HG02588 (cell line): ENCODE measurements at regions not wholly inside any gene's neighbourhood (a gene's known extent, or its start where the extent isn't known, plus 50 kb on each side); places are given as distances from the start of the nearest gene placed in this dataset.
"Not testable (repeated sequence)": the region's sequence is repeated elsewhere in the genome, so short reads cannot be mapped to it uniquely, and the experiment has no call there.

Experiments
- ATAC-seq: cut with Tn5 transposase; IDR thresholded peaks from one replicate; pipeline ENCODE4 v1.9.1; 2021; ENCODE audit warnings: mild to moderate bottlenecking, moderate library complexity; ENCODE audit not compliant: unreplicated experiment

- ATAC-seq: no peak
Observed at GRCh38 chr2:33931164-33931563, 332.1 kb upstream of the FAM98A start.

- peak; percentile 96 for ATAC-seq
Observed at GRCh38 chr2:33929467-33929866, 330.4 kb upstream of the FAM98A start.

GRCh38 chr2:33927756-33928155 lies 328.7 kb upstream of the FAM98A start:
- no peak for ATAC-seq

GRCh38 chr2:33925311-33925710 lies 326.2 kb upstream of the FAM98A start:
- ATAC-seq: no peak

- no peak for ATAC-seq
Observed at GRCh38 chr2:33924586-33925169, 325.6 kb upstream of the FAM98A start.

- no peak for ATAC-seq
Observed at GRCh38 chr2:33917252-33917651, 318.2 kb upstream of the FAM98A start.

GRCh38 chr2:33913071-33913616 lies 314.0 kb upstream of the FAM98A start:
- ATAC-seq: no peak

GRCh38 chr2:33911327-33911726 lies 312.2 kb upstream of the FAM98A start:
- ATAC-seq: no peak

- no peak for ATAC-seq
Observed at GRCh38 chr2:33909945-33910695, 311.0 kb upstream of the FAM98A start.

- ATAC-seq: no peak
Observed at GRCh38 chr2:33907866-33908265, 308.8 kb upstream of the FAM98A start.

- ATAC-seq: not testable (repeated sequence)
Observed at GRCh38 chr2:33906129-33906528, 307.0 kb upstream of the FAM98A start.

GRCh38 chr2:33904801-33905200 lies 305.7 kb upstream of the FAM98A start:
- ATAC-seq: no peak

GRCh38 chr2:33903701-33904100 lies 304.6 kb upstream of the FAM98A start:
- ATAC-seq: no peak

- no peak for ATAC-seq
Observed at GRCh38 chr2:33903215-33903614, 304.1 kb upstream of the FAM98A start.

- ATAC-seq: no peak
Observed at GRCh38 chr2:33900610-33901009, 301.5 kb upstream of the FAM98A start.

- ATAC-seq: no peak
Observed at GRCh38 chr2:33897741-33898140, 298.6 kb upstream of the FAM98A start.

GRCh38 chr2:33893824-33894223 lies 294.7 kb upstream of the FAM98A start:
- no peak for ATAC-seq

- ATAC-seq: no peak
Observed at GRCh38 chr2:33891616-33892015, 292.5 kb upstream of the FAM98A start.

- ATAC-seq: no peak
Observed at GRCh38 chr2:33890686-33891085, 291.6 kb upstream of the FAM98A start.

GRCh38 chr2:33877348-33878016 lies 278.4 kb upstream of the FAM98A start:
- no peak for ATAC-seq

- no peak for ATAC-seq
Observed at GRCh38 chr2:33873076-33873605, 274.0 kb upstream of the FAM98A start.
